Lung (tissue), 11 donors: ENCODE measurements at regions not wholly inside any gene's neighbourhood (a gene's known extent, or its start where the extent isn't known, plus 50 kb on each side); places are given as distances from the start of the nearest gene placed in this dataset.

Experiments used
- ATAC-seq: fragments of 200-7000 bp; cut with Tn5 transposase; one replicate; pipeline ENCODE4 v1.9.1; 2020; ENCODE audit warnings: moderate number of reproducible peaks; ENCODE audit not compliant: insufficient read depth, low FRiP score
- DNase-seq, 3 donors: peaks; one replicate each; pipeline ENCODE4 v3.0.0-alpha.2; 2013 to 2017
- H3K27ac ChIP-seq, 2 donors: one replicate each; pipeline ENCODE4 v1.5.1; 2013; ENCODE audit warnings: mild to moderate bottlenecking in 2 of 2, moderate library complexity in 2 of 2, control low read depth in 1 of 2, inconsistent platforms in 1 of 2, low read depth in 1 of 2, low read length in 1 of 2
- H3K27me3 ChIP-seq, 3 donors: one replicate each; pipeline ENCODE4 v1.5.1; 2013; ENCODE audit warnings: low read length in 2 of 3; ENCODE audit not compliant: control insufficient read depth in 3 of 3, insufficient read depth in 3 of 3
- H3K36me3 ChIP-seq, 4 donors: one replicate each; pipeline ENCODE4 v1.5.1; 2013; ENCODE audit warnings: low read length in 4 of 4, mild to moderate bottlenecking in 1 of 4, moderate library complexity in 1 of 4; ENCODE audit not compliant: control insufficient read depth in 4 of 4, insufficient read depth in 4 of 4
- H3K4me1 ChIP-seq, 5 donors: one replicate each; pipeline ENCODE4 v1.5.1; 2013; ENCODE audit warnings: low read length in 5 of 5, mild to moderate bottlenecking in 2 of 5, moderate library complexity in 1 of 5; ENCODE audit not compliant: control insufficient read depth in 5 of 5, insufficient read depth in 5 of 5
- H3K4me3 ChIP-seq: one replicate; pipeline ENCODE4 v1.5.1; 2013; ENCODE audit warnings: mild to moderate bottlenecking, control low read depth, moderate library complexity
- H3K9ac ChIP-seq, 2 donors: one replicate each; pipeline ENCODE4 v1.5.1; 2013; ENCODE audit warnings: low read length in 2 of 2, control low read depth in 1 of 2; ENCODE audit not compliant: insufficient read depth in 1 of 2
- H3K9me3 ChIP-seq, 4 donors: one replicate each; pipeline ENCODE4 v1.5.1; 2013; ENCODE audit warnings: low read length in 3 of 4, mild to moderate bottlenecking in 1 of 4, moderate library complexity in 1 of 4; ENCODE audit not compliant: control insufficient read depth in 4 of 4, insufficient read depth in 3 of 4
- CTCF ChIP-seq: IDR thresholded peaks from 2 replicates; pipeline ENCODE4 v1.5.1; 2012; ENCODE audit warnings: mild to moderate bottlenecking; ENCODE audit errors: control extremely low read depth, extremely low read depth
- WGBS, 2 donors: extraction: QIAGEN DNeasy Blood & Tissue Kit; methylation state at CpG; one replicate each; pipeline ENCODE4 v1.1.7; 2013; 5-methylcytosine and 5-hydroxymethylcytosine counted together
- donor health status: control.
- donor health status: control.
- donor health status: Bipolar disorder and iron deficiency.
- donor health status: healthy.
- donor health status: DM: yes; HTN: yes; CAD: no.

GRCh38 chr7:155164316-155164715 is 94.2 kb downstream of the HTR5A start:
- no peak overlapping the region for H3K9ac ChIP-seq
- no peak for TF ChIP-seq CTCF
- H3K4me3 ChIP-seq: no peak overlapping the region

GRCh38 chr7:155166108-155166507 is 96.0 kb downstream of the HTR5A start:
- Histone ChIP-seq H3K4me1 (no peaks in the 10 kb centered on the region), H3K9me3 (no peaks in the 10 kb centered on the region), H3K36me3 (no peaks in the 10 kb centered on the region), H3K27ac (no peak overlapping the region), H3K9ac (no peak overlapping the region), H3K4me3 (no peak overlapping the region), H3K27me3 (no peaks in the 10 kb centered on the region)
- ATAC-seq (no peak), DNase-seq (no peak)
- no peak for TF ChIP-seq CTCF
- 79 to 87% methylated on average over 11 of the region's 11 CpGs for WGBS, 2 donors

More at GRCh38 chr7:155164316-155164715, 94.2 kb downstream of the HTR5A start:
- ATAC-seq (no peak), DNase-seq (no peak)
- Histone ChIP-seq H3K27ac (no peak overlapping the region), H3K27me3 (no peaks in the 10 kb centered on the region), H3K36me3 (no peaks in the 10 kb centered on the region), H3K9me3 (no peaks in the 10 kb centered on the region), H3K4me1 (no peaks in the 10 kb centered on the region)
- 85 to 94% methylated on average over 8 of the region's 8 CpGs for WGBS, 2 donors

- Histone ChIP-seq H3K4me3 (no peak overlapping the region), H3K27ac (no peak overlapping the region), H3K27me3 (no peaks in the 10 kb centered on the region), H3K4me1 (no peaks in the 10 kb centered on the region), H3K9me3 (peaks cover 0 to 4% (median 0%) of the 10 kb centered on the region in 4 donors), H3K9ac (no peak overlapping the region), H3K36me3 (no peaks in the 10 kb centered on the region)
- DNase-seq: peak in 1 of 3 donors; percentile 11
- ATAC-seq: peak; percentile 29
- 66 to 79% methylated on average over 27 to 28 of the region's 28 CpGs for WGBS, 2 donors
- TF ChIP-seq CTCF: no peak
These were observed 96.7 kb downstream of the HTR5A start for GRCh38 chr7:155166673-155167370.
